GM12873 (cell line): ENCODE measurements at regions not wholly inside any gene's neighbourhood (a gene's known extent, or its start where the extent isn't known, plus 50 kb on each side); places are given as distances from the start of the nearest gene placed in this dataset.

Source experiments
- CTCF ChIP-seq: IDR thresholded peaks from 2 replicates; pipeline ENCODE4 v1.5.1; 2012; ENCODE audit warnings: low read depth, mild to moderate bottlenecking, moderate library complexity, low read length, control low read depth; ENCODE audit not compliant: insufficient read depth; ENCODE audit errors: missing control alignments

GRCh38 chr4:155608225-155608885 is 58.3 kb upstream of the GUCY1A1 start:
- no peak for TF ChIP-seq CTCF

GRCh38 chr4:155607481-155607880 is 59.2 kb upstream of the GUCY1A1 start:
- no peak for TF ChIP-seq CTCF

GRCh38 chr4:155604718-155605626 is 61.7 kb upstream of the GUCY1A1 start:
- TF ChIP-seq CTCF, result no peak

GRCh38 chr4:155603360-155603891 is 63.2 kb upstream of the GUCY1A1 start:
- no peak for TF ChIP-seq CTCF

GRCh38 chr4:155602351-155603140 is 64.1 kb upstream of the GUCY1A1 start:
- TF ChIP-seq CTCF, result no peak

- TF ChIP-seq CTCF, result no peak
These were observed 66.4 kb upstream of the GUCY1A1 start for GRCh38 chr4:155600244-155600643.
